ENCODE measurements at regions not wholly inside any gene's neighbourhood (a gene's known extent, or its start where the extent isn't known, plus 50 kb on each side); places are given as distances from the start of the nearest gene placed in this dataset.

DNA sequence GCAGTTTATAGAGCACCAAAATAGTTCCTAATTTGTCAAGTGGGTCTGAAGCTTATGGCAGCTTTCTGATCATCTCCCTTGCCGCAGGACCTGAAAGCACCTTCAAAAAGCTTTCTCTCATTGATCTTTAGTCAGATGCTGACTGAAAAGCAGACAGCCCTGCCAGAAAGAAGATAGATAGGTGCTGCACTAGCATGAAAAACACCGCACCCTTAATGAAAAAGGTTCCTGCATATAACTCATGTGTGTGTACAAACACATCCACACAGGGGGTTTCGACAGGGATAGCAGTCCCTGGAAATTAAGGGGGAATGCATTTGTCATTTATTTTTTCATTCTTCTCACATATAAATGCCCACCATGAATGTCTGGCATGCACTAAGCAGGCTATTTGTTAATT, 361.7 kb upstream of the SNX7 start:
- TF ChIP-seq, protein P1, sequence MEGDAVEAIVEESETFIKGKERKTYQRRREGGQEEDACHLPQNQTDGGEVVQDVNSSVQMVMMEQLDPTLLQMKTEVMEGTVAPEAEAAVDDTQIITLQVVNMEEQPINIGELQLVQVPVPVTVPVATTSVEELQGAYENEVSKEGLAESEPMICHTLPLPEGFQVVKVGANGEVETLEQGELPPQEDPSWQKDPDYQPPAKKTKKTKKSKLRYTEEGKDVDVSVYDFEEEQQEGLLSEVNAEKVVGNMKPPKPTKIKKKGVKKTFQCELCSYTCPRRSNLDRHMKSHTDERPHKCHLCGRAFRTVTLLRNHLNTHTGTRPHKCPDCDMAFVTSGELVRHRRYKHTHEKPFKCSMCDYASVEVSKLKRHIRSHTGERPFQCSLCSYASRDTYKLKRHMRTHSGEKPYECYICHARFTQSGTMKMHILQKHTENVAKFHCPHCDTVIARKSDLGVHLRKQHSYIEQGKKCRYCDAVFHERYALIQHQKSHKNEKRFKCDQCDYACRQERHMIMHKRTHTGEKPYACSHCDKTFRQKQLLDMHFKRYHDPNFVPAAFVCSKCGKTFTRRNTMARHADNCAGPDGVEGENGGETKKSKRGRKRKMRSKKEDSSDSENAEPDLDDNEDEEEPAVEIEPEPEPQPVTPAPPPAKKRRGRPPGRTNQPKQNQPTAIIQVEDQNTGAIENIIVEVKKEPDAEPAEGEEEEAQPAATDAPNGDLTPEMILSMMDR (IDR thresholded peaks at IDR 0.05; ENCODE audit: low read depth, low read length), result no peak
- no peak for DNase-seq (ENCODE audit: extremely low read depth, low read depth)

DNA sequence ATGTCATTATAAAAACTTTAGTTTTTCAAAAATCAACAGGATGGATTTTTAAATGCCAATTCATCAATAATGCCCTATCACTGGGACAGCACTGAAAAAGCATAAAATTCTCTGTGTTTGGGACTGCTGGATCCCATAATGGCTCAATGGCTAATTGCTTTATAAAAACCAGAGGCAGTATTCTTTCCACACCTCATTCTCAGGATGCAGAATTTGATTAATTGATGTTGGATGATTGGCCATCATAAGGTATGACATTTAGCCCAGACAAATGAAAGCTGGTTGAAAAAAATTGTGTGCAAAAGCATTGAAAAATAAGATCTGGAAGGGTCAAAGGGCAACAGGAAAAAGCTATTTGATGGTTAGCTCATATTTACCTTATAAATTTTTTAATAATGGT, 362.2 kb upstream of the SNX7 start:
- DNase-seq (ENCODE audit: extremely low read depth, low read depth), result no peak
- TF ChIP-seq, protein P1 (IDR thresholded peaks at IDR 0.05; ENCODE audit: low read depth, low read length), result no peak

DNA sequence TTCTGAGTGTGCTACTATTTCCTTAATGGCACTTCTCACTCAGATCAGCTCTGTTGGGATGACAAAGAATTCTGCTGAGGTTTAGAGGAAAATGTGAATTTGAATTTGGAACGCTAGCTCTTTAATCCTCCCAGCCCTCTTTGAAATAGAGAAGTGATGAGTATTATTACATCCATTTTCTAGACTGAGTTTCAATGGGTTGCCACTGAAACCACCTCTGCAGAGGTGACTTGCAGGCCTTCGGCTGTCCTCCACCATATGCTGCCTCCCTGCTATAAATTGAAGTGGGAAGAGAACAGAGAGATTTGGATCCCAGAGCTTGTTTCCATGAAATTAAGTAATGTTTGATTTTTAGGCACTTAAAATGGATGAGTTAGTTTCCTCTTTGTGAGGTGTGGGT, 363.2 kb upstream of the SNX7 start:
- TF ChIP-seq, protein P1 (IDR thresholded peaks at IDR 0.05; ENCODE audit: low read depth, low read length), result no peak
- no peak for DNase-seq (ENCODE audit: extremely low read depth, low read depth)

DNA sequence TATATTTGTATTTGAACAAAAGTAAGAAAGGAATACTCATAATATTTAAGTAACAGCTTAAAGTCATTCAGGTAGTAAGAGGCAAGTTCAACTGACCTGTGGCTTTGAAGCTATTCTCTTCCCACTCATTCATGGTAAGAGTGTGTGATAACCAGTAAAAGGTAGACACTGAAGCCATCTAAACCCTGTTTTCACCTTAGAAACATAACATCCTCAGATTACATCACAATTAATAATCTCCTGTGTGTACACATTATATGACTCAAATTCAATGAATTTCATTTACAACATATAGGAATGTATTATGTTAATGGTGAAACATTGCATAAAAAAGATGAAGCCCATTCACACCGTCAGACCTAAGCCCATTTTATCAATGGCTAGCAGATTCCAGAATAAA, 364.8 kb upstream of the SNX7 start:
- TF ChIP-seq, protein P1 (IDR thresholded peaks at IDR 0.05; ENCODE audit: low read depth, low read length), result no peak
- DNase-seq (ENCODE audit: extremely low read depth, low read depth), result no peak

DNA sequence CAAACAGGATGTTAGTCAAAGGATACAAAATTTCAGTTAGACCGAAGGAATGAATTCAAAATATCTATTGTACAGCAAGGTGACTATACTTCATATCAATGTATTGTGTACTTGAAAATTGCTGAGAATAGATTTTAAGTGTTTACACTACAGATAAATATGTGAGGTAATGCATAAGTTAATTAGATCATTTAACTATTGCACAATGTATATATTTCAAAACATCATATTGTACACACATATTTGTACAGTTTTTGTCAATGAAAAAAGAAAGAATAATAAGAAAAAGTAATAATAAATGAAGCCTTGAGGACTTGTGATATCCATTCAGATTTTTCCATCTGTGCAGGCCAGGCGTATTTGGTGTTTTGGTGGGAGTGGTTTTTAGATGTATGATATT, 367.4 kb upstream of the SNX7 start:
- TF ChIP-seq, protein P1 (IDR thresholded peaks at IDR 0.05; ENCODE audit: low read depth, low read length), result no peak
- no peak for DNase-seq (ENCODE audit: extremely low read depth, low read depth)

DNA sequence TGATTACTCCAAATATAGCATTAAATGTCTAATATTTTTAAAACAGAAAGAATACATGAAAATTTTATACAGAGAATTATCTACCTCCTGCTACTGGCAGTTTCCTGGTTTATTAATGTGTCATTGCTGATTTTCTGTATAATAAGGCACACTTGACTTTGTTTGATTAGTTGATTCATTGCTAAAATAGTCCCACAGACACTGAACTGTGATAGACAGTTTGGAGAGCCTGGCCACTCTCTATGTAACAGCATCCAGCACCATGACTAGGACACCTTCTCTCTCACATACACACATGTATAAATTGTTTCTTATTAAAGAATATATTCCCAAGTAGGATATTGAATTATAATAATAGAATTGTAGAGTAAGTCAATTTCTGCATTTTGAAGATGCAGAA, 368.5 kb upstream of the SNX7 start:
- DNase-seq (ENCODE audit: extremely low read depth, low read depth), result no peak
- TF ChIP-seq, protein P1 (IDR thresholded peaks at IDR 0.05; ENCODE audit: low read depth, low read length), result no peak

DNA sequence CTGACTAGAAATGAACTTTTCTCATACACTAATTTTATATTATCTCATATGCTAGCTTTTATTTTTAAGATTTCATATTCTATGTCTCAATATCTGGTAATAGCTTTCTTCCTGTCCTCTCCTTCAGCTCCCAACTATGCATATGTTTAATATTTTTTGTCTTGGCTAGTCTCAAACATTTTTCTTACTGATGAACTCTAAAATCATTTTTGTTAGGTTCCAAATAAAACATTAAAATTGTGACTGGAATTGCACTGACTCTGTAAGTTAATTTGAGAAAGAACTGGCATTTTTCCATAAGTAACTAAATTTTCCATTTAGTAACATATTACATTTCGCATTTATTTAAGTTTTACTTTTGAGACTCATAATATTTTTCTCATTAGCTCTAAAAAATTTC, 368.5 kb upstream of the DPYD start:
- DNase-seq (ENCODE audit: extremely low read depth, low read depth), result no peak
- TF ChIP-seq, protein P1 (IDR thresholded peaks at IDR 0.05; ENCODE audit: low read depth, low read length), result no peak
